HG03378 (cell line): ENCODE measurements at regions not wholly inside any gene's neighbourhood (a gene's known extent, or its start where the extent isn't known, plus 50 kb on each side); places are given as distances from the start of the nearest gene placed in this dataset.

Experiments
- ATAC-seq: cut with Tn5 transposase; IDR thresholded peaks from one replicate; pipeline ENCODE4 v1.9.1; 2021; ENCODE audit warnings: mild to moderate bottlenecking, moderate library complexity; ENCODE audit not compliant: unreplicated experiment

DNA sequence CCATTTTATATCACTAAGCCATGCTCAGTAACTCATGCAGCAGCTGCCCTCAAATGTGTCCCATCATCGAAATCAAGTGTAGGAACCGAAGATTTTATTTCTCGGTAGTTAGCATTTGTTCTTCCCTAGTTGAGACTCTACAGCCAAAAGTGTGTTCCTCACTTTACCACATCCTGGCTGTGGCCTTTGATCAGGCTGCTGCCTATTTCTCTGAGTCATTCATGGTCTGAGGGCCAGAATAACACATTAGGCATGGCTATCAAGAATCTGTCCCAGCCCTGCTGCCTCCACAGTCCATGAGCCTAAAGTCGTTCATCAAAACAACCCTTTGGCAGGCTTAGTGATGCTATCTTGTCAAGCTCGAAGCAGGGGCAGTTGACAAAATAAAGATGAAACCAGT, 300.1 kb downstream of the TDRD15 start:
- no peak for ATAC-seq

DNA sequence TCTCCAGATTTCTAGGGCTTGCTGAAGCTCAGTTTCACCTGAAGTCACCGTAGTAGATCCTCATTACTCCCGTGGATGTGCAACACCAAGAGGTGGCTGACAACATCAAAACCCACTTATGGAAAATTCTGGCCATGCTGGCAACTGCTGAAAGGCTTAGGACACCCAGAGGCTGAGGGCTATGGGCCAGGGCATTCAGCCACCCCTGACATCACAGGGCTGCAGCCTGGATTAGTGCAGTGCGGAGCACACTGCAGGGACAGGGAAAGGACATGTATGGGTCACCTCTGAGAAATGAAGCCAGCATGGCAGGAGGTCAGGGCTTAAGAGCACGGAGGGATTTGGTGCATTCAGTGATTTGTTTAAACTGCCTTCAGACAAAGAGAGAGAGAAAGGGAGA, 300.6 kb downstream of the TDRD15 start:
- no peak for ATAC-seq

DNA sequence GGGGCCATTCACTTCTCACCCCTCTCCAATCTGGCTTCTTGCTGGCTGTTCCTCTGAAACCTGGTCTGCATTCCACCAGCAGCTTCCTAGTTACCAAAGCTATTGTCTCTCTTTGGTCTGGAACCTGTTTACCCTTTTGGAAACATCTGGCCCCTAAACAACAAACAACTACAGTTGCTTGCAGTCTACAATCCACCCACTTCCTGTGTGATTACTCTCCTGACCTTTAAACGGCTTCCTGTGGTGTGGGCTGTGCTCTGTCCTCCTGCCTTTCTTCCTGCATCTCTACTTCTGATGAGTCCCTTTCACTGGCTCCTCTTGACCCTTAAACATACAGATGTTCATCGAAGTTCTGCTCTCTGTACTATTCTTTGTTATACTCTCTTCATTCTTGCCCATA, 303.8 kb downstream of the TDRD15 start:
- peak; percentile 67 for ATAC-seq

DNA sequence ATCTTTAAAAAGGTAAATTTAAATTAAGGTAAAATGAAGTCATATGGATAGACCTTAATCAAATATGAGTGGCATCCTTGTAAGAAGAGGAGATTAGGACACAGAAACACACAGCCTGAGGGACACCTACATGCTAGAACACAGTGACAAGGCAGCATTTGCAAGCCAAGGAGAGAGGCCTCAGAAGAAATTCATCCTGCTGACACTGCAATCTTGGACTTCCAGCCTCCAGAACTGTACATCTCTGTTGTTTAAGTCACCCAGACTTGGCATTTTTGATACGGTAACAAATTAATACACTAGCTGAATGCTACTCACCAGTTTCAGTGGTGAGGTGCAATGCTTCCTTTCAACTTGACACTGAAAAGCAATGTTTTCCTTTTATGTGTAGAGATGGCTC, 305.0 kb downstream of the TDRD15 start:
- no peak for ATAC-seq

DNA sequence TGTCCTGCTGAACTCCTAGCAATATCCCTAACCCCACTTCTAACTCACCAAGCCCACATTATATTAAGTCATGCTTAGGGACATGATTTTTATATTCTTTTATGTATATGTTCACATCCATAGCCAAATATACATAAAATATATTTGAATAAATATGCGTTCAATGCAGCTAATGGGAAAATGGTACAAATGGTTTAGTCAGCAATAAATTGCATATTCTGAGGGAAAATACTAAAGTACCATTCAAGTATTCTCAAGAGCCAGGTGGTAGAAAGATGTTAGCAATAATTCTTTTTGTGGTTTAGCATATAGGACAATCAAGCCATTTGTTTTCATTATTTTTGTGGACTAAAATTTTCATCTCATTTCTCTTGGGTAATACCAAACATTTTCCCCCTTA, 306.0 kb downstream of the TDRD15 start:
- ATAC-seq: no peak

DNA sequence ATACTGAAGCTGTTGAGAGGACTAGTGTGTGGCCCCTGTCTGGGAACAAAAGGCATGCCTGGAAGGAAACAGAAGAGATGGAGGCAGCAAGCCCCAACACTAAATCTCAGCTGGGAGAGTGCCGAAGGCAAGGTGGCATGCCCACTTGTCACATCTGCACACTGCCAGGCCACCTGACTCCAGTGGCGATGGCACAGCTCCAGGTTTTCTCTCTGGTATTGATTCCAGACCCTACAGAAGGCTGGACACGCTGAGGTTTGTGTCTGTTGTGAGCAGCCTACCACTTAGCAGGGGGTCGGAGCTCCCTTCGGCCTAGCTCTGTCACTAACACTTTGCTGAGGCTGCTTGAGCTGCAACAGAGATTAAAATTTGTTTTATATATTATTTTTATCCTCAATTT, 307.3 kb downstream of the TDRD15 start:
- ATAC-seq: no peak

DNA sequence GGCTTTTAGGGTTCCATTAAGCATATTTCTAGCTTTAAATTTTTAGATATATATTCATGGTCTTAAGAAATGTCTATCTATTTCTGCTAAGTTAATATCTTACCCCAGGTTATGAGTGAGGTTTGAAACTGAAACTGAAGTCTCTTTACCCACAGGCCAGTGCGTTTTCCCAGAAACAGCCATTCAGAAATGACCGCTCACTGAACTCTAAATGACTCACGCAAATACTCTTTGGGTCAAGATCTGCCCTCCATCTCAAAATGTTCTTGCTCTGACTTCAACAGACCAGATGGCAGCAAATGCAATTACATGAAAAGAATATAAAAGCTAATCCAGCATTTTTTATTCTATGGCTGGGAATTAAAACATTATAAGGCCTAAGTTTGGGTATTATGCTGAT, 315.2 kb downstream of the TDRD15 start:
- peak; percentile 64 for ATAC-seq

DNA sequence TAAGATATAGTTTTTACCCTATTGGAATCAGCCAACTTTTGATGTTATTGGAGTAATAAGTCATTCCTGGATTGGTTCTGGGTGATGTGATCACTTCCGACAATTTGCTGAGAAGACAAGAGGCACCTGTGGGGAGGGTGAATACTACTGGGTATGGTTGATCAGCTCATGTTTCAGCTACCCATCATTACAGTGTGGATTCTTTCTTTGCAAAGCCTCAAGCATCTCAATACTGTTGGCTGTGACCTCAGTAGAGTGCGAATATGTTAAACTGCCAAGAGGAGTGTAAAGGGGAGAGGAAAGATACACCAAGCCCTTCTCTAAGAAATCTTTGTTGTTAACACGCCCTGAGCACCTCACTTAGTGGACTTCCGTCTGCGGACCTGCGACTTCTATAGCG, 317.7 kb downstream of the TDRD15 start:
- ATAC-seq: no peak

DNA sequence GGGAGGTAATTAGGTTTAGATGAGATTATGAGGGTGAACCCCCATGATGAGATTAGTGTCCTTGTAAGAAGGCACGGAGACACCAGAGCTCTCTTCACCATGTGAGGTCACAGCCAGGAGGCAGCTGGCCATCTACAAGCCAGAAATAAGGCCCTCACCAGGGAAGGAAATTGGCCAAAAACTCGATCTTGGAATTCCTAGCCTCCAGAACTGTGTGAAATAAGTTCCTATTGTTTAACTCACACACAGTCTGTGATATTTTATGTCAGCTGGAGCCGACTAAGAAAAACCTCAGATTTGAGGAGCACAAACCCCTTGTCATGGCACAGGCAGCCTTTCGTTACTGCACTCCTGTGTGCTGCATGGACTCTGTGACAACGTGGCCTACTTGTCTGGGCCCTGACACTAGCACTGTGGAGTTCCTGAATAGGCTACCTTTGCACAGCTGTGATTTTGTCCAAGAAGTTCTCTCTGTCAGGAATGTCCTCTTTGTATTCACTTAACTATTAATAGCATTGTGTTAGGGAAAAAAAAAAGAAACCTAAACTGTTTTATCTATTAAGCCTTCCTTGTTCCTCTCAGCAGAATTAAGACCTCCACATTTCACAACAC, 319.8 kb downstream of the TDRD15 start:
- no peak for ATAC-seq

DNA sequence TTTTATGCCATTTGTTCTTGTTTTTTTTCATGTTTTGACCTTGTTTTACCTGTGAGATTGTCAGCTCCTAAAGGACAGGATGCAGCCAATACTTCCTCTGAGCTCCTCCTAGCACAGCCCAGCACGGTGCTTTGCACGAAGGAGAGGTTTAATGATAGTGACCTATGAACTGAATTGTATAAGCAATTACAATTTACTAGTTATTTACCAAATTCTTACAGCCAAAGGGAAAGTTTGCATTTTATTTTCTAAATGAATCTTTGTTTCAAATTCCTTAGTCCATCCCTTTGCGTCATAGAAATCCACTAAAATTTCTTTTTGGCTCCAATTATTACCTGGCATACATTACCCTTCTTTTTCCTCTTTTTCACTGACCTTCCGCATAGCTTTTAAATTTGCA, 326.1 kb downstream of the TDRD15 start:
- no peak for ATAC-seq

DNA sequence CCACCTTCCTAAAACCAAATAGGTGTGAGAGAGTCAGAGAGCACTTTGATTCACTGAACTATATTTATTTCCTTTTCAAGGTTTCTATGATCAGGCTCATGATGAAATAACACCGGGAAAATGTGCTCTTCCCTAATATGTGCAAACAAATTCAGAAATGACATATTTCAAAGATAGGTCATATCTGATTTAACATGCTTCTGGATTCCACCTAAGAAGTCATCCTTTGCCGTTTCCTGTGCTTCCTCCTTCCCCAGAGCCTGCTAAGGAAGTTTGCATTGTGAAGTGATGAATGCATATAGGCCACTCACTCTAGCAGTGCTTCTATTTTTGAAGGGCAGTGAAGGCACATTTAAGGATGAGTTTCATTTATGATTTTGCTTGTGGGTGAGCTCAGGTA, 327.6 kb downstream of the TDRD15 start:
- ATAC-seq: no peak

DNA sequence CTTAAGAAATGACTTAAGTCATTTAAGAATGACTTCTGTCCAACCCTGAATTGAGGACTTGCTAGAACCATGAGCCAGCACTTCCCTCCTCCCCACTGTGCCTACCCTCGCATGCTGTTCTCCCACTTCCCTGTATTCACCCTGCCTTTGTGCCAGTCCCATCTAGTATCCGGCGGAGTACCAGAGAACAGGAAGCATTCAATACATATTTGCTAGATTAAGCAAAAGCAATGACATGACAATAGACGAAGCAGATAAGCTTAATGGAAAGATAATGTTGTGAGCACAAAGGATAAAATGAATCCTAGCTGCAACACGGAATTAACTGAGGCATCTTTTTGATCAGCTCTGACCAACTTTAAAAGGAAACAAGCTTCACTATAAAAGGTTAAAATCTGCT, 328.5 kb downstream of the TDRD15 start:
- no peak for ATAC-seq

DNA sequence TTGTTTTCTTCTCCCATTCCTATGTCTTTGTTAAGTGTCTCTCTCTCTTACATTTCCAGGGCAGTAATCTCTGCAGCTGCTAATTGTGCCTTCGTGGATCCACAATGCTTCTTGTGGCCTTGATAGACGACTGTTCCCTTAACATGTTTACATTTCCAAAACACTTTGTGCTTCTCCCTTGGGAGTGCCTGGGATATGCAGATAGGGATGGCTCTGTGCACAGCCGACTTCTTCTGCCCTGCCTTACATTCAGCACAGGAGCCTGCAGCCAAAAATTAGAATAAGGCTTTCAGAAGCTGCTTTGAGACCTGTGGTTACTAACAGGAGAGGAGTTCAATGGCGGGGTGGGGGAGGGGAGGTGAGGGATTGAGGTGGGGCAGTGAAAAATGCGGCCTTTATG, 328.9 kb downstream of the TDRD15 start:
- ATAC-seq: no peak

DNA sequence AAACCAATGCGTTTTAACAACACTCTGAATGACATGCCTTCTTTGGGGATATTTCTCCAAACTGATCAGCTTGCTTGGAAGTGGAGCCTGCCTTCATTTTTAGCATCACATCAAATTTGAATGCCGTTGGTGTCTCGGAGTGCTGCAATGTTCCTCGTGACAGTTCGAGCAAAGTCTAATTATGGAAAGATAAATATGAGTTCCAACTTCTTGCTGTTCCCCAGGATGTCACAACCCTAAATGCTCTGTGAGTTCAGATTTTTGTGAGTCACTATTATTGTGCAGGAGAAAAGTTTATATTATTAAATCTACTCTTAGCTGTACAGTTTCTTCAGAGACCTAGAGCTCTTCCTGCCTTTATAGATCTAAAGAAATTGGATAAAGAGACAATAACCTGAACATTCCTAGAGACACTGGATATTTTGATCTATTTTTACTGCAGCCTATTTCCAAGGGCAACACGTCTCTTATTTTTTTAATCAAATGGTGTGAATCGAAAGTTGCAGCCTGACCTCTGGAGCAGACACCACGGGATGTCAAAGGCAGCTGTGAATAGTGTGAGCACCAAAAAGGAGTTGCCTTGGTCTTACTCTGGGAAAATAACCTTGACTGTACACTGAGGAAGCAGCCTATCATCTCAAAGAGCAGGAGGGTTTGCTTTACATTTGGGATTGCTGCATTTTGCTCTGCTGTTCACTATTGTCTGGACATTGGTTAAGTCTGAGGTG, 330.1 kb downstream of the TDRD15 start:
- ATAC-seq: no peak

DNA sequence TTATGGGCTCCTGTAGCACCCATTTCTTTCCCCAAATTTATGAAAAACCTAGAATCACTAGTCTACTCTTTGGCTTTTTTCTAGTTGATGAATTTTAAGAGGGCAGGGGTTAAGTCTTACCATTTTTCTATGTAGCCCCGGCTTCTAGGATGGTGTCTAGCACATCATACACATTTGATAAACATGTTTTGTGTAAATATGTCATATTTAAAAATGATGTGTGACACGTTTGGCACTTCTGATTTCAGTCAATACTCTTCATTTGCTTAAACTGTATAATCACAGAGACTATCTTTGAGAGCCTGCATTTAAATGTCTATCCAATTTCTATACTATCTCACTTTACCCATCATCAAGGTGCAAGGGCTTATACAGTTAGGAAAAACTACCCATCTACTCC, 331.1 kb downstream of the TDRD15 start:
- ATAC-seq: no peak

DNA sequence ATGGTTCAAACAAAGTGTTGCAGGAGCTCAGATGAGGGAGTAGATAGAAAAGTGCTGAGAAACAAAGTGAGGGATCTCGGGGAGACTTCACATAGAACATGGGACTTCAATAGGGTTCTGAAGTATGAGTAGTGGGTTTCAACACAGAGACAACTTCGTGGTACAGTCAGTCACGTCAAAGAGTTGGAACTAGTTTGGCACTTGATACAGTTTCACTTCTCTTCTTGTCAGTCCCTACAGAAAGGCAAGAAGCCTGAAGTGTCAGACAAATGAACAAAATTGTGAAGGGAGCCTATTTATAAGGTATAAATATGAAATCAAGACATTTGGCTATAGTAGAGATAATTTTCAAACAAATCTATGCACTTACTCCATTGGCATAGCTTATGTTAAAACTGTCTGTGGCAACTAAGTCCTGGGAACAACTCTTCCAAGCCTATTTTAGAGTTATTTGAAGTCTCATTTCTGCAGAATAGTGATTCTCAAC, 338.0 kb downstream of the TDRD15 start:
- ATAC-seq: no peak

DNA sequence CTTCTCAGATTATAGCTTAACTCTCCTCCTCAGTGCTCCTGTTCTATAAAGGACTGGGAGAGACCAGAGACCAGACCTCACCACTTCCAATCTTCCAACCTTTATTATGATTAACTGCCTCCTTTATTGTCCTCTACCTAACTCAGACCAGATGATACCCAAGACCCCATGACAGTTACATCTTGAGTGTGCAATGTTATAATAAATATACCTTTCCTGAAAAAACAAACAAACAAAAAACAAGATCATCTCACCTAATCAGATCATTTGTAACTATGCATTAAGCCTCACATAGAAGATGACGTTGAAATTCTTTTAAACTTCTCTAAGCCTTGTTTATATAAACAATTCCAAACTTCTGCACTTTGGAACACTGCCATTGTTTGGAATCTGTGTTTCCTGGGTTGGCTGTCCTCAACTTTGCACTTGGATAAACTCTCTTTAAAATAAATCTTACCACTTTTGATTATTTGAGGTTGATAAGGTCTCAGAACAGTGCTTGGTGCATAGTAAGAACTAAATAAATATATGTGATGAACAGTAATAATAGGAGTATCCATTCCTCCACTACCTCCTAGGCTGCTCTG, 342.7 kb downstream of the TDRD15 start:
- ATAC-seq: no peak

DNA sequence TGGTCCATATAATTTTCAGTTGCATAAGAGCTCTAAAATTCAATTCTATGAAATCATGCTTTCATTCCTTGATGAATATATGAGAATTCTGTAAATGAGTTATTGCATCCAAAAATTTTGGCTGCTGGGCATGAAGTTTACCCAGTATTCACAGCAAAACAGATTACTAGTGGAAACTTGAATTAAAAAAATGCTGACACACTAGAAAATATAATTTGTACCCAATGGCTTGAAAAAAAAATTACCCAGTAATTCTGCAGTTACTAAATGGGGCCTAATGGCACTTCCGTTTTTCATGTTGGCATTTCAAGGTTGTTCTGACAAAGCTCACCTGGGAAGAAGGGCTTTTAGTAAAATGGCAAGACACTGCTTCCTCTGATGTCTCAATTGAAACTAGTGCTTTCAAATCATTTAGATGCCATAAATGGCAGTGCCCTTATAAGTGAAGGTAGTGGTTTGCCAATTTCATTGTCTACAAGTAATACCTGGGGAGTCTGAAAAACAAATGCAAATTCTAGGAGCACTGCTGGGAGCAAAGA, 343.6 kb downstream of the TDRD15 start:
- no peak for ATAC-seq

DNA sequence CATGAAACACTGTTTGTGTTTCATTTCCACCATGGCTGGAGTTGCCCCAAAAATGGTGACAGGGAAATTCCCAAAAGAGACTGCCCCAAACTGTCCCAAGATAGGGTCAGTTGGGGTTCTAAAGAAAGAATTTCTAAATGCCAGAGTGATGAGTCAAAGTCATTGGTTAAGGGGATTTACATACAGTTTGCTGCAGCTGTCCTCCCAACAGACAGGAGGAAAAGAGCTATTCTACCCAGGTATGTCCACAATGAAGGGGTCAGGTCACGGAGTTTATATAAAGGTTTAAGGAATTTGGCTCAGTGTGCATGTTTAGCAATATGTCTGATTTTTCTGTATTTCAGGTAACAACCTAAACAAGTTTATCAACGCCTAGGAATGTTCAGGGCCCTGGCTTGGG, 344.1 kb downstream of the TDRD15 start:
- ATAC-seq: no peak

DNA sequence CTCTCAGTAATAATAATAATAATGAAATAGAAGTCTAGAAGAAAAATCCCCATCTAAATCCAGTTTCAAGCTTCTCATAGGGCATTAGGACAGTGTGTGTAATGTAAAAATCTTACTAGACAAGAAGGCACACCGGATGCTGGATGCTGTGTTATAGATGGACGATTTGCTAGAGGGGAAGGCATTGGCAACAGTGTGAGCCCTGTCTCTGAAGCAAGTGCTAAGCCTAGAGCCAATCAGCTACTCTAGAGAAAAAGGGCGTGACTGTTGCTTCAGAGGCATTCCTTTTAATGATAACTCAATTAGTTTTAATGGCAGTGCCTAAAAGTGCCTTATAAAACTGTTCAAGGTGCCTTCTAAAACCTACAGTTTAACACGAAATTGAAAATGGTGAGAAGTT, 344.9 kb downstream of the TDRD15 start:
- ATAC-seq: no peak

DNA sequence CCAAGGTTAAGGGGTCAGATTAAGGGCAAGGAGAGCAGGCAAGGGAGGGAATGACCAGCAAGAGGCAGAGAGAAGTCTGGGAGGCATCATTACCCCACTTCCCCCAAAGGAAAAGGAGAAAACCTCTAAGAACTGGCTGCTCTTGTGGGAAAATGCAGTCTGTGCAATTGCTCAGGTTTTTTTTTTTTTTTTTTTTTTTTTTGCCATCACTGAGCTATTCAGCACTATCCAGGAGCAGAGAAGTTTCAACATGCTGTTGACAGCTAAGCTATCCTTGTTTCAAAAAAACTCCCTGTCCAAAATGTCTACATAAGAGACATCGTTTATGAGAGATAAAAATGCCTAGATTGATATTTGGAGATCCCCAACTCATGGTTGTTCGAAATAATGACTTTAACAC, 345.4 kb downstream of the TDRD15 start:
- ATAC-seq: no peak

DNA sequence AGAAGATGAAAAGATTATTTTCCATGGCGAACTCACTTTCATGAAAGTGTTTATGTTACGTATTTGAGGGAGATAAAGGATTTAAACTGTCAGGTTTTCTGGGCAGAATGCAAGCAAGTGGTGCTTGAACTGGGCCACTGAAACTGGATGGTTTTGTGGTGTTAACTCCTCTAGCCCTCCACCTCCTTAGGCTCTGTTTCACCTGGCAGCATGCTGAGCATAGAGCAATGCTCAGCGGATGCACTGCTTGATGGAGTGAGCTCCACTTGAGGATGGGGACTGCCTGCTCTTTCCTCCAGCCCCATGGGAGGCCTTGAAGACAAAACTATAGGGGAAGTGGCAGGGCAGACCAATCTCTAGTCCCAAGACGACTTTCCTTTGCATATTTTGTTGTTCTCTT, 345.8 kb downstream of the TDRD15 start:
- ATAC-seq: no peak
